ENCODE measurements at regions not wholly inside any gene's neighbourhood (a gene's known extent, or its start where the extent isn't known, plus 50 kb on each side); places are given as distances from the start of the nearest gene placed in this dataset.

- TF ChIP-seq ATF2 (CRISPR knock-in tag; IDR thresholded peaks at IDR 0.05) (no peak), TCF7 (IDR thresholded peaks at IDR 0.05; ENCODE audit: low read depth) (no peak), MBNL3 (CRISPR knock-in tag; conservative IDR thresholded peaks at IDR 0.05) (no peak), REST (IDR thresholded peaks at IDR 0.05; ENCODE audit: borderline replicate concordance in 1 of 2, low read depth in 1 of 2, low read length in 2 of 2) (no peak), SIN3A (IDR thresholded peaks at IDR 0.05; ENCODE audit: borderline replicate concordance, low read depth, low read length) (no peak), ZNF362 (CRISPR knock-in tag; IDR thresholded peaks at IDR 0.05; ENCODE audit: borderline replicate concordance) (no peak), CBFB (CRISPR knock-in tag; IDR thresholded peaks at IDR 0.05) (no peak), POLR2AphosphoS5 (IDR thresholded peaks at IDR 0.05; ENCODE audit: low read depth, low read length) (no peak), BCL6 (CRISPR knock-in tag; IDR thresholded peaks at IDR 0.05) (no peak), ZNF766 (CRISPR knock-in tag; IDR thresholded peaks at IDR 0.05; ENCODE audit: borderline replicate concordance) (no peak), RBFOX2 (IDR thresholded peaks at IDR 0.05; ENCODE audit: low read depth, low read length) (no peak), ZNF652 (CRISPR knock-in tag; IDR thresholded peaks at IDR 0.05; ENCODE audit: borderline replicate concordance, low read depth) (no peak), CEBPG (CRISPR knock-in tag; IDR thresholded peaks at IDR 0.05) (no peak), MLX (CRISPR knock-in tag; IDR thresholded peaks at IDR 0.05) (no peak)
Observed at GRCh38 chr5:68821056-68821455, 272.8 kb upstream of the SLC30A5 start.

Data from HepG2 (cell line).